Transverse colon (tissue), 4 donors: ENCODE measurements at regions not wholly inside any gene's neighbourhood (a gene's known extent, or its start where the extent isn't known, plus 50 kb on each side); places are given as distances from the start of the nearest gene placed in this dataset.

ENCODE experiments used
- CTCF ChIP-seq, 5 experiments: fragments of 200-600 bp in 3 of 5; fragments of 450-650 bp in 2 of 5; sonication (generic) in 3 of 5; IDR thresholded peaks; 1 replicate in 2 of 5; 2 replicates in 3 of 5; pipeline ENCODE4 v1.5.1; 2016 to 2017; ENCODE audit warnings: antibody characterized with exemption in 5 of 5, inconsistent platforms in 3 of 5, mild to moderate bottlenecking in 2 of 5, moderate library complexity in 1 of 5
- EP300 ChIP-seq: sonication (generic); formaldehyde crosslinking; IDR thresholded peaks from one replicate; pipeline ENCODE4 v1.6.1; 2017; ENCODE audit warnings: antibody characterized with exemption, low read depth
- POLR2A ChIP-seq: fragments of 450-650 bp; IDR thresholded peaks from one replicate; pipeline ENCODE4 v1.6.1; 2016; ENCODE audit warnings: antibody characterized with exemption, mild to moderate bottlenecking, moderate library complexity
- POLR2AphosphoS5 ChIP-seq, 3 donors: sonication (generic); formaldehyde crosslinking; IDR thresholded peaks; one replicate each; pipeline ENCODE4 v1.6.1; 2016; ENCODE audit warnings: antibody characterized with exemption in 3 of 3

GRCh38 chr6:168960551-168961263 lies 292.9 kb downstream of the THBS2 start:
- no peak for TF ChIP-seq POLR2AphosphoS5 (IDR thresholded peaks at IDR 0.05)
- no peak for TF ChIP-seq CTCF (IDR thresholded peaks at IDR 0.05)
- no peak for TF ChIP-seq EP300
- TF ChIP-seq POLR2A = no peak
